Thoracic aorta (tissue), 2 donors: ENCODE measurements at regions not wholly inside any gene's neighbourhood (a gene's known extent, or its start where the extent isn't known, plus 50 kb on each side); places are given as distances from the start of the nearest gene placed in this dataset.

ENCODE experiments used
- ATAC-seq: fragments of 150-250 bp; one replicate; pipeline ENCODE4 v1.8.0; 2017; ENCODE audit warnings: low read depth; ENCODE audit not compliant: insufficient number of reproducible peaks, low FRiP score
- DNase-seq: peaks from one replicate; pipeline ENCODE4 v3.0.0-alpha.2; 2020; ENCODE audit warnings: low spot score
- H3K27ac ChIP-seq, 2 donors: fragments of 200-600 bp; sonication (generic); 1 replicate in 1 of 2; 2 replicates in 1 of 2; pipeline ENCODE4 v1.5.1; 2016; ENCODE audit warnings: mild to moderate bottlenecking in 2 of 2, moderate library complexity in 2 of 2
- H3K27me3 ChIP-seq: fragments of 200-600 bp; sonication (generic); replicated peaks from 2 replicates; pipeline ENCODE4 v1.6.0; 2016; ENCODE audit warnings: mild to moderate bottlenecking; ENCODE audit not compliant: insufficient read depth
- H3K36me3 ChIP-seq: fragments of 200-600 bp; sonication (generic); one replicate; pipeline ENCODE4 v1.5.1; 2016
- H3K4me1 ChIP-seq, 2 donors: fragments of 200-600 bp; sonication (generic); 1 replicate in 1 of 2; 2 replicates in 1 of 2; pipeline versions ENCODE4 v1.5.1 to v1.6.0; 2016; ENCODE audit warnings: low read depth in 2 of 2, mild to moderate bottlenecking in 1 of 2; ENCODE audit not compliant: control insufficient read depth in 1 of 2
- H3K4me3 ChIP-seq: fragments of 200-600 bp; sonication (generic); 2 replicates; pipeline ENCODE4 v1.5.1; 2016; ENCODE audit warnings: mild to moderate bottlenecking
- H3K9me3 ChIP-seq: fragments of 200-600 bp; sonication (generic); 2 replicates; pipeline ENCODE4 v1.5.1; 2016
- CTCF ChIP-seq: fragments of 200-600 bp; sonication (generic); IDR thresholded peaks from one replicate; pipeline ENCODE4 v1.5.1; 2019; ENCODE audit warnings: antibody characterized with exemption

GRCh38 chr1:47651311-47652089 lies 213.7 kb downstream of the FOXD2 start:
- H3K9me3 ChIP-seq: no peaks in the 10 kb centered on the region
- no peak for DNase-seq
- TF ChIP-seq CTCF: no peak
- ATAC-seq: no peak
- peaks cover 19 to 55% of the 10 kb centered on the region in 2 donors for H3K4me1 ChIP-seq
- H3K27ac ChIP-seq: no peak overlapping the region
- H3K27me3 ChIP-seq: no peaks in the 10 kb centered on the region
- H3K4me3 ChIP-seq: no peak overlapping the region
- H3K36me3 ChIP-seq: no peaks in the 10 kb centered on the region

GRCh38 chr1:47655521-47656300 lies 217.9 kb downstream of the FOXD2 start:
- ATAC-seq: no peak
- Histone ChIP-seq H3K9me3 (no peaks in the 10 kb centered on the region), H3K27ac (peak overlapping the region; percentile 95 to 99), H3K36me3 (no peaks in the 10 kb centered on the region), H3K4me3 (peak overlapping the region; percentile 61), H3K27me3 (no peaks in the 10 kb centered on the region), H3K4me1 (peaks cover 26 to 70% of the 10 kb centered on the region in 2 donors)
- TF ChIP-seq CTCF: no peak
- no peak for DNase-seq

GRCh38 chr1:47656719-47657685 lies 219.2 kb downstream of the FOXD2 start:
- DNase-seq (peak; percentile 77), ATAC-seq (peak; percentile 80)
- Histone ChIP-seq H3K27ac (peak overlapping the region; percentile 95 to 99), H3K36me3 (no peaks in the 10 kb centered on the region), H3K27me3 (no peaks in the 10 kb centered on the region), H3K4me1 (peaks cover 26 to 66% of the 10 kb centered on the region in 2 donors), H3K4me3 (peak overlapping the region; percentile 61), H3K9me3 (no peaks in the 10 kb centered on the region)
- TF ChIP-seq CTCF: no peak

DNA sequence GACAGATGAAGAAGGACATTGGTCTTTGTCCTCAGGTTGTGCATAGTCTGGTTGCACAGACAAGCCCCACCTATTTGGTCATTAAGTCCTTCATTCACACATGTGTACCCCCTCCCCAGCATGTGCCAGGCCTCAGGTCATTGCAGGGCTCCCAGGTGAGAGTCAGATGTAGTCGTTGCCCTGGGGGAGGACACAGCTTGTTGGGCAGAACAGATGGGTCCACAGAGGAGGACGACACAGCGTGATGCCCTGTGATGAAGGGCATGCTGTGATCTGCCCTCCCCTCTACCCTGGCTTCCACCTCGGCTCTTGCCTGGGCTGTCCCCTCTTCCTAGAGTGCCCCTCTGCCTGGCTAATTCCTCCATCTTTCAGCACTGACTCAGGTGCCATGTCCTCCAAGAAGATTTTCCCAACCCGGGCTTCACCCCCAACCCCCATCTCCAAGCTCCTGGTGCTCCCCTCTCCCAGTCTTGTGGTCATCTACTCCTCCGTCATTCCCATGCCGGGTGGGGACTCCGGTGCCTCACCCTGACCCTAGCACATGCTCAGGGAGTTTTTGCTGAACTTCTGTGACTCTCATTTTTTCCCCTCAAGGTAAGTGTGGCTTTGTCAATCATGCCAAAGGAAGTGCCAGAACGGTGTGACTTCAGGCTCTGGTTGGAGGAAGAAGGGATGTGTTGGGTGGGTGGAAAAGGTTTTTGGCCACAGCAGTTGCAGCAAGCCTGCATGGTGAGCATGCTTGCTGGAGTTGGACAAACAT lies 220.5 kb downstream of the FOXD2 start:
- DNase-seq: no peak
- no peak for TF ChIP-seq CTCF

More for the DNA sequence above, 220.5 kb downstream of the FOXD2 start:
- no peak for ATAC-seq
- Histone ChIP-seq H3K4me1 (peaks cover 26 to 53% of the 10 kb centered on the region in 2 donors), H3K27ac (peak overlapping the region; percentile 95 to 99), H3K9me3 (no peaks in the 10 kb centered on the region), H3K36me3 (no peaks in the 10 kb centered on the region), H3K4me3 (no peak overlapping the region), H3K27me3 (no peaks in the 10 kb centered on the region)
